H9 (cell line): ENCODE measurements at regions not wholly inside any gene's neighbourhood (a gene's known extent, or its start where the extent isn't known, plus 50 kb on each side); places are given as distances from the start of the nearest gene placed in this dataset.

Experiments used
- DNase-seq: peaks from one replicate; pipeline ENCODE4 v3.0.0-alpha.2; 2017
- H2AFZ ChIP-seq: one replicate; pipeline ENCODE4 v1.6.1; 2013; ENCODE audit warnings: mild to moderate bottlenecking, low read length, control low read depth, moderate library complexity
- H2AK5ac ChIP-seq: 2 replicates; pipeline ENCODE4 v1.6.1; 2013; ENCODE audit warnings: low read length, control low read depth, mixed read lengths; ENCODE audit not compliant: insufficient read length
- H2BK120ac ChIP-seq: one replicate; pipeline ENCODE4 v1.6.1; 2013; ENCODE audit warnings: low read depth, mild to moderate bottlenecking, low read length, control low read depth, inconsistent platforms; ENCODE audit not compliant: poor library complexity, severe bottlenecking
- H2BK12ac ChIP-seq: 2 replicates; pipeline ENCODE4 v1.6.1; 2013; ENCODE audit warnings: low read length, control low read depth, mixed read lengths, low read depth; ENCODE audit not compliant: insufficient read length
- H2BK15ac ChIP-seq: 2 replicates; pipeline ENCODE4 v1.6.1; 2013; ENCODE audit warnings: low read depth, low read length, control low read depth
- H2BK20ac ChIP-seq: one replicate; pipeline ENCODE4 v1.6.1; 2013; ENCODE audit warnings: low read depth, mild to moderate bottlenecking, low read length, control low read depth, inconsistent platforms; ENCODE audit not compliant: poor library complexity, severe bottlenecking
- H2BK5ac ChIP-seq: 2 replicates; pipeline ENCODE4 v1.6.1; 2013; ENCODE audit warnings: low read length, control low read depth, mixed read lengths; ENCODE audit not compliant: insufficient read length
- H3K14ac ChIP-seq: 2 replicates; pipeline ENCODE4 v1.6.1; 2013; ENCODE audit warnings: low read length, control low read depth; ENCODE audit not compliant: insufficient read depth
- H3K18ac ChIP-seq: 2 replicates; pipeline ENCODE4 v1.6.1; 2013; ENCODE audit warnings: low read depth, mild to moderate bottlenecking, mixed read lengths, low read length, control low read depth; ENCODE audit not compliant: insufficient read length
- H3K23ac ChIP-seq: 2 replicates; pipeline ENCODE4 v1.6.1; 2013; ENCODE audit warnings: low read length, control low read depth, mixed read lengths, low read depth; ENCODE audit not compliant: insufficient read length
- H3K23me2 ChIP-seq: 2 replicates; pipeline ENCODE4 v1.6.1; 2013; ENCODE audit warnings: low read depth, mild to moderate bottlenecking, mixed read lengths, low read length, control low read depth; ENCODE audit not compliant: insufficient read length, poor library complexity, severe bottlenecking
- H3K27ac ChIP-seq: 2 replicates; pipeline ENCODE4 v1.5.1; 2013; ENCODE audit warnings: low read length, control low read depth, mixed read lengths, low read depth; ENCODE audit not compliant: insufficient read length
- H3K27me3 ChIP-seq: 2 replicates; pipeline ENCODE4 v1.6.1; 2013; ENCODE audit warnings: low read length, control low read depth, inconsistent platforms; ENCODE audit not compliant: insufficient read depth
- H3K4ac ChIP-seq: 2 replicates; pipeline ENCODE4 v1.6.1; 2013; ENCODE audit warnings: low read depth, mild to moderate bottlenecking, control low read depth, inconsistent platforms, low read length, moderate library complexity
- H3K4me1 ChIP-seq: 2 replicates; pipeline ENCODE4 v1.6.1; 2013; ENCODE audit warnings: low read length, control low read depth, inconsistent platforms; ENCODE audit not compliant: insufficient read depth
- H3K4me2 ChIP-seq: 2 replicates; pipeline ENCODE4 v1.6.1; 2013; ENCODE audit warnings: low read length, control low read depth, mixed read lengths; ENCODE audit not compliant: insufficient read length, insufficient read depth
- H3K56ac ChIP-seq: 2 replicates; pipeline ENCODE4 v1.6.1; 2013; ENCODE audit warnings: low read depth, mild to moderate bottlenecking, mixed read lengths, low read length, control low read depth; ENCODE audit not compliant: insufficient read length
- H3K79me1 ChIP-seq: 2 replicates; pipeline ENCODE4 v1.6.1; 2013; ENCODE audit warnings: low read depth, mild to moderate bottlenecking, moderate library complexity, low read length, control low read depth, inconsistent platforms; ENCODE audit not compliant: insufficient read depth, poor library complexity, severe bottlenecking
- H3K79me2 ChIP-seq: 2 replicates; pipeline ENCODE4 v1.6.1; 2013; ENCODE audit warnings: low read length, control low read depth, inconsistent platforms; ENCODE audit not compliant: insufficient read depth
- H3K9ac ChIP-seq: 2 replicates; pipeline ENCODE4 v1.6.1; 2013; ENCODE audit warnings: low read length, control low read depth, mixed read lengths; ENCODE audit not compliant: insufficient read length; ENCODE audit errors: extremely low read depth
- H3K9me3 ChIP-seq: one replicate; pipeline ENCODE4 v1.6.1; 2013; ENCODE audit warnings: low read depth, low read length, inconsistent platforms; ENCODE audit not compliant: control insufficient read depth
- H3T11ph ChIP-seq: one replicate; pipeline ENCODE4 v1.6.1; 2013; ENCODE audit warnings: mild to moderate bottlenecking, low read length, control low read depth, inconsistent platforms
- H4K20me1 ChIP-seq: one replicate; pipeline ENCODE4 v1.6.1; 2013; ENCODE audit not compliant: control insufficient read depth, insufficient read length, insufficient read depth
- H4K5ac ChIP-seq: 2 replicates; pipeline ENCODE4 v1.6.1; 2013; ENCODE audit warnings: low read depth, mild to moderate bottlenecking, mixed read lengths, low read length, control low read depth; ENCODE audit not compliant: insufficient read length
- H4K8ac ChIP-seq: replicated peaks from 2 replicates; pipeline ENCODE4 v1.6.1; 2013; ENCODE audit warnings: low read length, control low read depth, mixed read lengths, low read depth; ENCODE audit not compliant: insufficient read length
- H4K91ac ChIP-seq: 2 replicates; pipeline ENCODE4 v1.6.1; 2013; ENCODE audit warnings: low read depth, mild to moderate bottlenecking, moderate library complexity, mixed read lengths, low read length, control low read depth; ENCODE audit not compliant: insufficient read length
- H3K27ac Mint-ChIP-seq, 3 experiments: 2 replicates in 2 of 3; 3 replicates in 1 of 3; pipeline ENCODE4 v1.8.0; 2020 to 2021; ENCODE audit warnings: mixed read lengths in 3 of 3, mild to moderate bottlenecking in 1 of 3, moderate library complexity in 1 of 3
- H3K27me3 Mint-ChIP-seq: 2 replicates; pipeline ENCODE4 v1.8.0; 2021; ENCODE audit warnings: low read depth, mild to moderate bottlenecking, moderate library complexity, mixed read lengths
- H3K36me3 Mint-ChIP-seq, 3 experiments: 2 replicates in 2 of 3; 3 replicates in 1 of 3; pipeline ENCODE4 v1.8.0; 2020 to 2021; ENCODE audit warnings: low read depth in 3 of 3, mixed read lengths in 3 of 3; ENCODE audit not compliant: insufficient read depth in 1 of 3
- H3K4me1 Mint-ChIP-seq, 2 experiments: 2 replicates each; pipeline ENCODE4 v1.8.0; 2020; ENCODE audit warnings: mixed read lengths in 2 of 2
- H3K4me3 Mint-ChIP-seq, 2 experiments: 2 replicates in 1 of 2; 3 replicates in 1 of 2; pipeline ENCODE4 v1.8.0; 2020 to 2021; ENCODE audit warnings: mild to moderate bottlenecking in 2 of 2, mixed read lengths in 2 of 2, moderate library complexity in 1 of 2
- H3K9me3 Mint-ChIP-seq, 2 experiments: 2 replicates in 1 of 2; 3 replicates in 1 of 2; pipeline ENCODE4 v1.8.0; 2020; ENCODE audit warnings: mild to moderate bottlenecking in 2 of 2, mixed read lengths in 2 of 2, moderate library complexity in 1 of 2
- CTCF ChIP-seq: fragments of 200-600 bp; sonication (generic); conservative IDR thresholded peaks from 3 replicates; pipeline ENCODE4 v1.8.0; 2021; ENCODE audit warnings: antibody characterized with exemption, mild to moderate bottlenecking
- WGBS: extraction: QIAGEN DNeasy Blood & Tissue Kit; methylation state at CpG from one replicate; pipeline ENCODE4 v1.1.7; 2013; ENCODE audit warnings: missing lambda C conversion rate, low lambda C conversion rate, mixed read lengths; ENCODE audit not compliant: insufficient read length; ENCODE audit errors: extremely low coverage; 5-methylcytosine and 5-hydroxymethylcytosine counted together

DNA sequence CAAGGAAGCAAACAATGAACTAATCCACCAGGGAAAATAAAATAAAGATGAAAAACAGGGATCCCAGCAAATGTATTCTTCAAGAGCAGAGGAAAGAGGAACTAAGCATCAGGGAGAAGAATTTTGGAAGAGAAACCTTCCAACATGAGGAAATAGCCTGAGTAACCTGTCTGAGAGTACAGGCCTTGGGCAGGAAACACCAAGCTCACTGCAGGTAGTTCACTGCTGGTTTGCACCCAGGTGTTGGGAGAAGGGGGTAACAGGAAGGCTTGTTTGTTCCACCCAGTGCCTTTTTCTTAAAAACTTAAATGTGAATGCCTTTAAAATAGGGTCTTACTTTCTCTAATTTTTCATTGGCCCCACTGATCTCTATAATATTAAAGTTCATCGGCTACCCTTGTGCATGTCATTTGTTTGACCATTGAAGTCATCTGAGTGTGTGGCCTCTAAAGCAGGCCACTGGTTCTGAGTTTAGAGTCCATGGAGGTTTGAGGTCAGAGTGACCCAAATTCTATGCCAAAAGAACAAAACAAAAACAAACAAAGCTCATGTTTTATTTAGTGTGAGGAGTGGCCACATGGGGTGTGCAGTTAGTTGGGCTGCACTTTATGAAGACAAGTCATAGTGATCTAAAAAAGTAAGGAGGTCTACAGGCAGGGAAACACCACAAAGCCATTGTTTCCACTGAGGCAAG lies 62.9 kb upstream of the COX10 start:
- no peak overlapping the region for H3K4me2 ChIP-seq
- H3T11ph ChIP-seq: no peak overlapping the region
- Mint-ChIP-seq H3K4me1 (peaks cover 17 to 24% of the 10 kb centered on the region in 2 experiments), H3K9me3 (peaks cover 0 to 2% of the 10 kb centered on the region in 2 experiments; a peak in 1 of 5 replicates), H3K4me3 (no peak overlapping the region), H3K27ac (no peak overlapping the region), H3K27me3 (no peaks in the 10 kb centered on the region), H3K36me3 (peaks cover 0 to 2% (median 0%) of the 10 kb centered on the region in 3 experiments; a peak in 3 of 7 replicates)
- no peaks in the 10 kb centered on the region for H3K79me1 ChIP-seq
- no peak overlapping the region for H2BK20ac ChIP-seq
- no peaks in the 10 kb centered on the region for H3K23me2 ChIP-seq
- no peak overlapping the region for H4K91ac ChIP-seq
- no peaks in the 10 kb centered on the region for H4K20me1 ChIP-seq
- H3K27me3 ChIP-seq: no peaks in the 10 kb centered on the region
- no peak overlapping the region for H2BK12ac ChIP-seq
- no peak overlapping the region for H2AK5ac ChIP-seq
- H2BK15ac ChIP-seq: no peak overlapping the region
- no peak overlapping the region for H2AFZ ChIP-seq
- no peak for DNase-seq
- H4K5ac ChIP-seq: no peak overlapping the region
- H3K18ac ChIP-seq: no peak overlapping the region
- H2BK5ac ChIP-seq: no peak overlapping the region
- no peak overlapping the region for H3K14ac ChIP-seq
- no peak overlapping the region for H4K8ac ChIP-seq
- no peaks in the 10 kb centered on the region for H3K9me3 ChIP-seq
- no CpG with 5 or more reads among the region's 1 CpG for WGBS
- no peaks in the 10 kb centered on the region for H3K79me2 ChIP-seq
- no peak overlapping the region for H3K9ac ChIP-seq
- H3K4ac ChIP-seq: no peak overlapping the region
- TF ChIP-seq CTCF: no peak
- no peak overlapping the region for H3K23ac ChIP-seq
- H3K4me1 ChIP-seq: peaks cover 10% of the 10 kb centered on the region
- H2BK120ac ChIP-seq: no peak overlapping the region
- no peak overlapping the region for H3K27ac ChIP-seq
- H3K56ac ChIP-seq: no peak overlapping the region
